ENCODE measurements at regions not wholly inside any gene's neighbourhood (a gene's known extent, or its start where the extent isn't known, plus 50 kb on each side); places are given as distances from the start of the nearest gene placed in this dataset.

DNA sequence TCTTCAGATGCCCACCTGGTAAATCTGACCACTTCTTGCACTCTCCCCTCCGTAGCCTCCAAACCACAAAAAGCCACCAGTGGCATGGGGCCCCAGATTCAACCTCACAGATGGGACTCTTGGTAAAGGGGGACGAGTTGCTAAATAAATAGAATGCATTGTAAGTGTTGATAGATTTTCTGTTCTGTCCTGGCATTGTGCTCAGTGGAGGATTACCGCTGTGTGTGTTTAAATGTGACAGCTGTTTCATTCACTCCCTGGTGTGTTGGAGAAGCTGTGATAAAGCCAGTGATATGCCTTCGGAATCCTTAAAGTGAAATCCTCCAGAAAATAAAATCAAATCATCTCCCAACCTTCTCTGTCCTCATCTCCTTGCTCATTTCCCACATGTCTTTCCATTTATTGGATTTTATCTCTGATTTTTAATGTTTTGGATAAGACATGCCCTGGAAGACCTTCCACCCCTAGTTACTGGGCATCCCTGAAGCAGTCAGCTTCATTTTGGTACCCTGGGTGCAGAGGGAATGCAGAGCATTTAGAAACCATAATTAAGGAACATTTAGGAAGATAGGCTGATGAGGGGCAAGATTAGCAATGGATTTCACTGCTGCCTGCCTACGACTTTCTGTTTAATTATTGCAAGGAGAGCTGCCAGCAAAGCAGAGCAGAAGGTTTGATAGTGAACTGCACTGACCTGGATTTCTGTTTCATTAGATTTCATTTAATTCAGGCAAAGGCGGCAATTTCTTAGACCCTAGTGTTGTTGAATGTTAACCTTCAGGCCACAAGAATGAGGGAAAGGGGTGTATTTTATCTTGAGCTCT, 460.9 kb upstream of the KIRREL3 start:
- Histone ChIP-seq H3K9ac (ENCODE audit: low read length) (no peak overlapping the region), H3K9me3 (ENCODE audit: control insufficient read depth, low read length) (no peaks in the 10 kb centered on the region), H3K36me3 (ENCODE audit: control insufficient read depth, insufficient read depth, low read length) (no peaks in the 10 kb centered on the region), H3K4me3 (ENCODE audit: low read length) (no peak overlapping the region), H3K4me1 (ENCODE audit: control insufficient read depth, insufficient read depth, low read length) (no peaks in the 10 kb centered on the region), H3K27me3 (ENCODE audit: control insufficient read depth, insufficient read depth, low read length) (no peaks in the 10 kb centered on the region)

DNA sequence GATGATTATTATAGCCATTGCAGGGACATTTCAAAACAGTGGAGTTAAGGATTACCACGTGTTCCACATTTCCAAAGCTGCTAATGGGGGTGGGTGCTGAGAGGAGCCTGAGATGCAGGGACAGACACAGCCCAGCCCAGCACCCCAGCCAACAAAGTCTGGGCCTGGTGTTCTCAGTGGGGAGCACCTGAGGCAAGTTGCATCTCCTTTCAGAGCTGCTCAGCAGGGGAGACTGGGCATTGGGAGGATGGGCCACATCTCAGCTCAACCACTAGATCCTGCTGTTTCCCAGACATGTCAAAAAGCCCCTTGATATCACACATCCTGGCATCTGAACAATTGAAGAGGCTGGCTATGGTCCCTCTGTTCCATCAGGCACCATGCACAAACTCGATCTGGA, 458.0 kb upstream of the KIRREL3 start:
- Histone ChIP-seq H3K9ac (ENCODE audit: low read length) (no peak overlapping the region), H3K36me3 (ENCODE audit: control insufficient read depth, insufficient read depth, low read length) (no peaks in the 10 kb centered on the region), H3K27me3 (ENCODE audit: control insufficient read depth, insufficient read depth, low read length) (no peaks in the 10 kb centered on the region), H3K9me3 (ENCODE audit: control insufficient read depth, low read length) (no peaks in the 10 kb centered on the region), H3K4me1 (ENCODE audit: control insufficient read depth, insufficient read depth, low read length) (no peaks in the 10 kb centered on the region), H3K4me3 (ENCODE audit: low read length) (no peak overlapping the region)

DNA sequence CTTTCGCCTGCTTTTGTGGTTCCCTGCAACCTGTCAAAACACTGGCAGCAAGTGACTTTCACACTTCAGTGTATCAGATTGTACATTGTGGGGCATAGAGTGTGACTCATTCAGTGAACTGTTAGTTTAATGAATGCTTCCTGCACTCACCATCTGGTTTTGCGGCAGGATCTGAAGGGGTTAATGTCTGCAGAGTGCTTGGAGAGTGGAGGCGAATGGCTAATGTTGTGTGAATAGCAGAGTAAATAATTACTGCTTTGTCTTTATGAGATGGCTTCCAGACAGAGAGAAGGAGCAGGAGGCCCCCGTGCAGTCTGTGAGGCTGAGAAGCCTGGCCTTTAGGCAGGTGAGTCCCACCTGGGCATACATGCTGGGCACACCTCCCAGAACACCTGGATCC, 454.3 kb upstream of the KIRREL3 start:
- Histone ChIP-seq H3K4me1 (ENCODE audit: control insufficient read depth, insufficient read depth, low read length) (no peaks in the 10 kb centered on the region), H3K27me3 (ENCODE audit: control insufficient read depth, insufficient read depth, low read length) (no peaks in the 10 kb centered on the region), H3K9ac (ENCODE audit: low read length) (no peak overlapping the region), H3K4me3 (ENCODE audit: low read length) (no peak overlapping the region), H3K9me3 (ENCODE audit: control insufficient read depth, low read length) (no peaks in the 10 kb centered on the region), H3K36me3 (ENCODE audit: control insufficient read depth, insufficient read depth, low read length) (no peaks in the 10 kb centered on the region)

DNA sequence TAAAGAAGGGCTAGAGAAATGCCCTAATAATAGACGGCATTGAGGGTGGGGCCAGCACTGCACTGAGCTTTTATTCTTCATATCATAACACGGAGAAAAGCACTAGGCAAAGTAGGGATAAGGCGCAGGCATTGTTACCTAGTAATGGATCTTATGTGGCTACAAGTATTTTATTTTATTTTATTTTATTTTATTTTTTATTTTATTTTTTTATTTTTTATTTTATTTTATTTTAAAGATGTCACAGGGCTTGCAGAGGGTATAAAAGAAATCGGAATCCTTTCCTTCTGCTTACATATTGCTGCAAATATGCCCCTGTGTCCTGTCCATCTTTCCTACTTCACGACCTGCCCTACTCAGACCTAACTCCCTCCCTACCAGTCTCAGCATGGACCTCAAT, 452.0 kb upstream of the KIRREL3 start:
- no peaks in the 10 kb centered on the region for H3K9me3 ChIP-seq (ENCODE audit: control insufficient read depth, low read length)
- no peak overlapping the region for H3K4me3 ChIP-seq (ENCODE audit: low read length)
- H3K4me1 ChIP-seq (ENCODE audit: control insufficient read depth, insufficient read depth, low read length): no peaks in the 10 kb centered on the region
- no peaks in the 10 kb centered on the region for H3K36me3 ChIP-seq (ENCODE audit: control insufficient read depth, insufficient read depth, low read length)
- H3K9ac ChIP-seq (ENCODE audit: low read length): no peak overlapping the region
- H3K27me3 ChIP-seq (ENCODE audit: control insufficient read depth, insufficient read depth, low read length): no peaks in the 10 kb centered on the region

DNA sequence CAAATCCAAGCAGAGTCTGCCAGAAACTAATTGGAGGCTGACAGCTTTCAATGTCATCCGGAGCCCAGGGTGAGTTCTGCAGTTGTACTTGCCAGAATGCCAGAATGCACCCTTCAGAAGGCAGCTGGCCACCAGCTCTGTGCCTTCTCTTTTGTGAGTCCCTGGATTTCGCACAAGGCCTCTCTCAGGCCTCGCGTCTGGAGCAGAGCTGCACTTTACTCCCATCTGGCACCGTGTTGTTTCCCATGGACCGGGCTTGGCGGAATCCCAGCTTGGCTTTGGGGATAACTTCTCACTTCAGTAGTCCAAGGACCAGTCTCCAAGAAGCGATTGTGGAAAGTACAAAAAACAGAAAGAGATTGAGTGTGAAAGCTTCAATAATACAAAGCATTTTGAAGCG, 451.3 kb upstream of the KIRREL3 start:
- Histone ChIP-seq H3K4me3 (ENCODE audit: low read length) (no peak overlapping the region), H3K36me3 (ENCODE audit: control insufficient read depth, insufficient read depth, low read length) (no peaks in the 10 kb centered on the region), H3K9ac (ENCODE audit: low read length) (no peak overlapping the region), H3K27me3 (ENCODE audit: control insufficient read depth, insufficient read depth, low read length) (no peaks in the 10 kb centered on the region), H3K9me3 (ENCODE audit: control insufficient read depth, low read length) (no peaks in the 10 kb centered on the region), H3K4me1 (ENCODE audit: control insufficient read depth, insufficient read depth, low read length) (no peaks in the 10 kb centered on the region)

DNA sequence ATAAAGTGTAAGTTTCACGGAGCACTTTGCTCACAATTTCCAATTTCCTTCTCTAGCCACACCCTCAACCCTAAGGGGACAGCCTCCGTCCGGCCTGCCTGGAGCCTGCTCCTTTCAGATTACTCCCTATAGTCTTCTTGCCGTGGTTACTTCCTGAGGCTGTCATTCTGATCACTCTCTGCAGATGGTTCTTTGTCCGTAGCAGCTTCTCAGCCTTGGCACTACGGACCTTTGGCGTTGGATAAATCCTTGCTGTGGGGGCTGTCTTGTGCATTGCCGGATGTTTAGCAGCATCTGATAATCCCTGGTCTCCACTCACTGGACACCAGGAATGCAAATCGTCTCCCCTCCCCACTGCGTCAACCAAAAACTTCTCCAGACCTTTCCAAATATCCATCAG, 447.5 kb upstream of the KIRREL3 start:
- H3K36me3 ChIP-seq (ENCODE audit: control insufficient read depth, insufficient read depth, low read length): no peaks in the 10 kb centered on the region
- H3K9me3 ChIP-seq (ENCODE audit: control insufficient read depth, low read length): no peaks in the 10 kb centered on the region
- no peaks in the 10 kb centered on the region for H3K27me3 ChIP-seq (ENCODE audit: control insufficient read depth, insufficient read depth, low read length)
- no peak overlapping the region for H3K4me3 ChIP-seq (ENCODE audit: low read length)
- no peak overlapping the region for H3K9ac ChIP-seq (ENCODE audit: low read length)
- H3K4me1 ChIP-seq (ENCODE audit: control insufficient read depth, insufficient read depth, low read length): no peaks in the 10 kb centered on the region

DNA sequence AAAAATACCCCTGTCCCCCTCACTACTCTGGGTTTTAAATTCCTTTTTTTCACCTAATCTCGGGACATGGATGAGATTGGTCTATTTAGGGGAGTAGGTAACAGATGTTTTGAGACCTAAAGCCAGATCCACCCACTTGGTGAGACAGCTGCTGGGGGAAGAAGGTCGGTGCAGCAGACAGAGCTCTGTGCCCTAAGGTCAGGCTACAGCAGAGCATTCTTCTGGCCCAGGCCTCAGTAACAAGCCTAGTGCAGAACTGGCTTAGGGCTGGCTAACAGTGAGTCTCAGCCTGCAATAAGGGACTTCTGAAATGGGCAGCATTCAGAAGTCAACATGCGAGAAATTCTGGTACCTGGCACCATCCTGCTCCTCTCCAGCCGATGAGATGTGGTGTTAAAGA, 444.9 kb upstream of the KIRREL3 start:
- H3K27me3 ChIP-seq (ENCODE audit: control insufficient read depth, insufficient read depth, low read length): no peaks in the 10 kb centered on the region
- H3K36me3 ChIP-seq (ENCODE audit: control insufficient read depth, insufficient read depth, low read length): no peaks in the 10 kb centered on the region
- H3K4me3 ChIP-seq (ENCODE audit: low read length): no peak overlapping the region
- no peak overlapping the region for H3K9ac ChIP-seq (ENCODE audit: low read length)
- no peaks in the 10 kb centered on the region for H3K4me1 ChIP-seq (ENCODE audit: control insufficient read depth, insufficient read depth, low read length)
- no peaks in the 10 kb centered on the region for H3K9me3 ChIP-seq (ENCODE audit: control insufficient read depth, low read length)

DNA sequence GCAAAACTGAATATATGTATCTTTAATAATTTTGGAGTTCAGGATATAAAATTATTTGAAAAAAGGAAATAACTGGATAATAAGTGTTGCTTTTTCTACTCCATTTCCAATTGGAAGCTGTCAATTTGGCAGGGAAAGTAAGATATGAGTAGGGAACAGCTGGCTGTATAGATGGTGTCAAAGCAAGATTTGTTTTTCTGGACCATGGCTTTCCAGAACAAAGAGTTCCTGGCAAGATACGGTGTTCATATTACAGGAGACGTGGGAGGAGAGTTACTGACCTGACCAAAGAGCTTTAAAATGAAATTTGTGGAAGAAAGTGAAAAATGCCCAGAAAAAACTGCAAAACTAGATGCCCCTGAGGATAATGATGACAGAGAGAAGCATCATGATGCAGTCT, 442.7 kb upstream of the KIRREL3 start:
- Histone ChIP-seq H3K27me3 (ENCODE audit: control insufficient read depth, insufficient read depth, low read length) (no peaks in the 10 kb centered on the region), H3K9me3 (ENCODE audit: control insufficient read depth, low read length) (no peaks in the 10 kb centered on the region), H3K4me3 (ENCODE audit: low read length) (no peak overlapping the region), H3K36me3 (ENCODE audit: control insufficient read depth, insufficient read depth, low read length) (no peaks in the 10 kb centered on the region), H3K4me1 (ENCODE audit: control insufficient read depth, insufficient read depth, low read length) (no peaks in the 10 kb centered on the region), H3K9ac (ENCODE audit: low read length) (no peak overlapping the region)

DNA sequence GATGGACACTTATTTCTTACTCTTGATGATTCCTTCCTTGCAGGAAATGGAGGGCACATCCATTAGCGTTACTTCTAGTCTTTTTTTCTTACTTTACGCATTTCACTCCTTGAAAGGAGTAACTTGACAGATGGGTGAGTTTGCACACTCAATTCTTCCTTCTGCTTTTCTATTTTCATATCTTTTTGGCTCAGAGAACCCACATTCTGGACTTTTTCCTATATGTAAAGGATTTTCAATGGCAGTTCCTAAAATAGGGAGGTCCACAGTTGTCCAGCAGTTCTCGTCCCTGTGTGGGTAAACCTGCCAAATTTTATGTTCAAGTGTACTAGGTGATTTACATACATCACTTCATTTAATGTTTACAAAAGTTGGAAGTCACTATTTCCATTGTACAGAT, 440.0 kb upstream of the KIRREL3 start:
- Histone ChIP-seq H3K9me3 (ENCODE audit: control insufficient read depth, low read length) (no peaks in the 10 kb centered on the region), H3K4me3 (ENCODE audit: low read length) (no peak overlapping the region), H3K27me3 (ENCODE audit: control insufficient read depth, insufficient read depth, low read length) (no peaks in the 10 kb centered on the region), H3K9ac (ENCODE audit: low read length) (no peak overlapping the region), H3K36me3 (ENCODE audit: control insufficient read depth, insufficient read depth, low read length) (no peaks in the 10 kb centered on the region), H3K4me1 (ENCODE audit: control insufficient read depth, insufficient read depth, low read length) (no peaks in the 10 kb centered on the region)

DNA sequence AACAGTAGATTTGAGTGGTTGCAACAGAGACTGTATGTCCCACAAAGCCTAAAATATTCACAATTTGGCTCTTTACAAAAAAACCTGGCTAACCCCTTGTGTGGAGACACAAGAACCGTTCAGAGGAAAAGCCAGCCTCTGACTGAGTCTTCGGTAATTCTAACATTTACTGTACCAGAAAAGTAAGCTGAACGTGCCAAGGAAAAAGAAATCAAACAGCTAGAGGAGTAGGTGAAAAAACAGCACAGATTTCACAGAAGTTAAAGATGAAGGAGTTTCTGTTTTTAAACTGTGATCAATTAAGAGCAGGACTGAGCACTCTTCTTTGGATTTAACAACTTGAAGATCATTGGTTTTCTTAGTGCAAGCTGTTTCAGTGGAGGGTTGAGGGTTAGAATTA, 424.7 kb upstream of the KIRREL3 start:
- H3K4me3 ChIP-seq (ENCODE audit: low read length): no peak overlapping the region
- no peaks in the 10 kb centered on the region for H3K27me3 ChIP-seq (ENCODE audit: control insufficient read depth, insufficient read depth, low read length)
- no peak overlapping the region for H3K9ac ChIP-seq (ENCODE audit: low read length)
- no peaks in the 10 kb centered on the region for H3K9me3 ChIP-seq (ENCODE audit: control insufficient read depth, low read length)
- H3K4me1 ChIP-seq (ENCODE audit: control insufficient read depth, insufficient read depth, low read length): no peaks in the 10 kb centered on the region
- no peaks in the 10 kb centered on the region for H3K36me3 ChIP-seq (ENCODE audit: control insufficient read depth, insufficient read depth, low read length)

DNA sequence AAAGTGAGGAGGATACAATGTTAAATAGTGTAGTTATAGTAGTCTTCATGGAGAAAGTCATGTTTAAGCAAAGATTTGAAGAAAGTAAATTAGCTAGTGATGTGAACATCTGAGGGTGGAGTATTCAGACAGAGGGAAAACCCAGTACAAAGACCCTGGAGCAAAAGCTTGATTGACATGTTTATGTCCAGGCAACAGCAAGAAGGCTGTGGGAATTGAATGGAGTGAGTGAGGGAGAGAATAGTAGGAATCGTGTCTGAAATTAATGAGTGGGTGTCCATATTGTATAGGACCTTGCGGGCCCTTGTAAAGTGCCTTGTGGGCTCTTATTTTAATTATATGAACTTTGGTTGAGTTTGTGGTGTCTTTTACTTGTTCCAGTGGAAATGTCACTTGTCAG, 424.1 kb upstream of the KIRREL3 start:
- H3K9me3 ChIP-seq (ENCODE audit: control insufficient read depth, low read length): no peaks in the 10 kb centered on the region
- H3K4me3 ChIP-seq (ENCODE audit: low read length): no peak overlapping the region
- no peak overlapping the region for H3K9ac ChIP-seq (ENCODE audit: low read length)
- H3K27me3 ChIP-seq (ENCODE audit: control insufficient read depth, insufficient read depth, low read length): no peaks in the 10 kb centered on the region
- H3K4me1 ChIP-seq (ENCODE audit: control insufficient read depth, insufficient read depth, low read length): no peaks in the 10 kb centered on the region
- H3K36me3 ChIP-seq (ENCODE audit: control insufficient read depth, insufficient read depth, low read length): no peaks in the 10 kb centered on the region

DNA sequence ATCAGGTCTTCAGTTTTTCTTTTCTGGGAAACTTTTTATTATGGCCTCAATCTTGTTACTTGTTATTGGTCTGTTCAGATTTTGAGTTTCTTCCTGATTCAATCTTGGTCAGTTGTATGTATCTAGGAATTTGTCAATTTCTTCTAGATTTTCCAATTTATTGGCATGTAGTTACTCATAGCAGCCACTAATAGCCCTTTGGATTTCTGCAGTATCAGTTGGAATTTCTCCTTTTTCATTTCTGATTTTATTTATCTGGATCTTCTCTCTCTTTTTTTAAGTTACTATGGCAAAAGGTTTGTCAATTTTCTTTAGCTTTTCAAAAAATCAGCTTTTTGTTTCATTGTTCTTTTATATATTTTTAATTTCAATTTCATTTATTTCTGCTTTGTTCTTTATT, 419.6 kb upstream of the KIRREL3 start:
- Histone ChIP-seq H3K4me3 (ENCODE audit: low read length) (no peak overlapping the region), H3K36me3 (ENCODE audit: control insufficient read depth, insufficient read depth, low read length) (no peaks in the 10 kb centered on the region), H3K27me3 (ENCODE audit: control insufficient read depth, insufficient read depth, low read length) (no peaks in the 10 kb centered on the region), H3K9ac (ENCODE audit: low read length) (no peak overlapping the region), H3K9me3 (ENCODE audit: control insufficient read depth, low read length) (no peaks in the 10 kb centered on the region), H3K4me1 (ENCODE audit: control insufficient read depth, insufficient read depth, low read length) (no peaks in the 10 kb centered on the region)
